HepG2 (cell line): ENCODE measurements at regions not wholly inside any gene's neighbourhood (a gene's known extent, or its start where the extent isn't known, plus 50 kb on each side); places are given as distances from the start of the nearest gene placed in this dataset.

Source experiments
- EP300 ChIP-seq, 3 experiments: sonication (generic) in 1 of 3; formaldehyde crosslinking in 1 of 3; IDR thresholded peaks; 2 replicates each; pipeline versions ENCODE4 v1.5.1 to v1.6.1; 2011 to 2020; ENCODE audit warnings: low read depth in 2 of 3, low read length in 2 of 3, borderline replicate concordance in 1 of 3, improper control_type of control experiment in 1 of 3, mild to moderate bottlenecking in 1 of 3, missing genetic modification reagents in 1 of 3, moderate library complexity in 1 of 3
- JUN ChIP-seq: sonication (generic); formaldehyde crosslinking; IDR thresholded peaks from 2 replicates; pipeline ENCODE4 v1.4.0; 2020; ENCODE audit warnings: mild to moderate bottlenecking, missing genetic modification reagents
- JUND ChIP-seq: sonication (generic); formaldehyde crosslinking; IDR thresholded peaks from 2 replicates; pipeline ENCODE4 v1.8.0; 2022; ENCODE audit warnings: mild to moderate bottlenecking, missing genetic modification reagents
- KLF16 ChIP-seq, 2 experiments: sonication (generic) in 1 of 2; formaldehyde crosslinking in 1 of 2; IDR thresholded peaks; 2 replicates each; pipeline versions ENCODE4 v1.6.1 to v1.8.0; 2016 to 2023; ENCODE audit warnings: missing genetic modification reagents in 2 of 2, missing compliant biosample characterization in 1 of 2
- POLR2AphosphoS5 ChIP-seq: IDR thresholded peaks from 2 replicates; pipeline ENCODE4 v1.6.1; 2012; ENCODE audit warnings: low read depth, low read length
- ZBTB46 ChIP-seq: sonication (generic); formaldehyde crosslinking; IDR thresholded peaks from 2 replicates; pipeline ENCODE4 v1.4.0; 2020; ENCODE audit warnings: mild to moderate bottlenecking, missing genetic modification reagents, borderline replicate concordance
- ZNF414 ChIP-seq: sonication (generic); formaldehyde crosslinking; IDR thresholded peaks from 2 replicates; pipeline ENCODE4 v1.5.0; 2020; ENCODE audit warnings: missing genetic modification reagents
- ZNF737 ChIP-seq: sonication (generic); formaldehyde crosslinking; IDR thresholded peaks from 2 replicates; pipeline ENCODE4 v1.5.0; 2020; ENCODE audit warnings: missing genetic modification reagents, mild to moderate bottlenecking, borderline replicate concordance
- ZNF841 ChIP-seq: sonication (generic); formaldehyde crosslinking; IDR thresholded peaks from 2 replicates; pipeline ENCODE4 v1.8.1; 2023; ENCODE audit warnings: missing genetic modification reagents, borderline replicate concordance

- TF ChIP-seq ZNF414 (no peak), ZBTB46 (no peak), JUN (CRISPR knock-in tag) (no peak), JUND (CRISPR knock-in tag) (no peak), POLR2AphosphoS5 (no peak), EP300 (IDR thresholded peaks at IDR 0.05; ENCODE audit: low read depth in 2 of 2, low read length in 2 of 2) (no peak), EP300 (CRISPR knock-in tag; IDR thresholded peaks at IDR 0.05; ENCODE audit: borderline replicate concordance) (no peak), ZNF841 (no peak), ZNF737 (no peak), KLF16 (CRISPR knock-in tag; IDR thresholded peaks at IDR 0.05) (no peak)
These were observed 527.2 kb upstream of the RORB start for GRCh38 chr9:73969936-73970335.
